ENCODE measurements at regions not wholly inside any gene's neighbourhood (a gene's known extent, or its start where the extent isn't known, plus 50 kb on each side); places are given as distances from the start of the nearest gene placed in this dataset.

DNA sequence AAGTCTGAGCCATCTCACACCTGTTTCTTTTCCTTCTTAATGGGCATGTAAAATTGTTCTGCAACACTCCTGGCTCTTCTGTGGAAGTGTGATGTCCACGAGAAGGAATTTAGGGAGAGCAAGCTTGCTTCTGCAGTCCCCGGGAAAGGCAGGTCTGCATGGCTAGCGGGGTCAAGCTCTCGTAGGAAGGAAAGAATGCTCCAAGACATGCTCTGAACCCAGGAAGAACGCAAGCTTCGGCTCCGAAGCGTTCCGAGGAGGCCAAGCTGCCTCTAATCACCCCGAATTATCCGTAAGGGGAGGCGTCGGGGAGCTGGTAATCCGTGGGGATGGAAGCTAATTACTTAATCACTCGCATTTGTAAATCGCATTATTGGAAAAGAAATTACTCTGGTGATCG is 177.7 kb downstream of the CRLF2 start:
- Mint-ChIP-seq H3K27me3 (no peaks in the 10 kb centered on the region), H3K4me3 (no peak overlapping the region), H3K27ac (no peak overlapping the region), H3K4me1 (no peaks in the 10 kb centered on the region), H3K9me3 (peaks cover 7% of the 10 kb centered on the region), H3K36me3 (ENCODE audit: low read depth) (no peaks in the 10 kb centered on the region)
- intact Hi-C loops (cut with micrococcal nuclease) = no loop called here
- DNase-seq (no peak), ATAC-seq (ENCODE audit: low read depth) (no peak)
- CTCF ChIA-PET = no interaction called here
- POLR2A ChIA-PET = no interaction called here
- TF ChIP-seq, protein P1, sequence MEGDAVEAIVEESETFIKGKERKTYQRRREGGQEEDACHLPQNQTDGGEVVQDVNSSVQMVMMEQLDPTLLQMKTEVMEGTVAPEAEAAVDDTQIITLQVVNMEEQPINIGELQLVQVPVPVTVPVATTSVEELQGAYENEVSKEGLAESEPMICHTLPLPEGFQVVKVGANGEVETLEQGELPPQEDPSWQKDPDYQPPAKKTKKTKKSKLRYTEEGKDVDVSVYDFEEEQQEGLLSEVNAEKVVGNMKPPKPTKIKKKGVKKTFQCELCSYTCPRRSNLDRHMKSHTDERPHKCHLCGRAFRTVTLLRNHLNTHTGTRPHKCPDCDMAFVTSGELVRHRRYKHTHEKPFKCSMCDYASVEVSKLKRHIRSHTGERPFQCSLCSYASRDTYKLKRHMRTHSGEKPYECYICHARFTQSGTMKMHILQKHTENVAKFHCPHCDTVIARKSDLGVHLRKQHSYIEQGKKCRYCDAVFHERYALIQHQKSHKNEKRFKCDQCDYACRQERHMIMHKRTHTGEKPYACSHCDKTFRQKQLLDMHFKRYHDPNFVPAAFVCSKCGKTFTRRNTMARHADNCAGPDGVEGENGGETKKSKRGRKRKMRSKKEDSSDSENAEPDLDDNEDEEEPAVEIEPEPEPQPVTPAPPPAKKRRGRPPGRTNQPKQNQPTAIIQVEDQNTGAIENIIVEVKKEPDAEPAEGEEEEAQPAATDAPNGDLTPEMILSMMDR (IDR thresholded peaks at IDR 0.05) = no peak

DNA sequence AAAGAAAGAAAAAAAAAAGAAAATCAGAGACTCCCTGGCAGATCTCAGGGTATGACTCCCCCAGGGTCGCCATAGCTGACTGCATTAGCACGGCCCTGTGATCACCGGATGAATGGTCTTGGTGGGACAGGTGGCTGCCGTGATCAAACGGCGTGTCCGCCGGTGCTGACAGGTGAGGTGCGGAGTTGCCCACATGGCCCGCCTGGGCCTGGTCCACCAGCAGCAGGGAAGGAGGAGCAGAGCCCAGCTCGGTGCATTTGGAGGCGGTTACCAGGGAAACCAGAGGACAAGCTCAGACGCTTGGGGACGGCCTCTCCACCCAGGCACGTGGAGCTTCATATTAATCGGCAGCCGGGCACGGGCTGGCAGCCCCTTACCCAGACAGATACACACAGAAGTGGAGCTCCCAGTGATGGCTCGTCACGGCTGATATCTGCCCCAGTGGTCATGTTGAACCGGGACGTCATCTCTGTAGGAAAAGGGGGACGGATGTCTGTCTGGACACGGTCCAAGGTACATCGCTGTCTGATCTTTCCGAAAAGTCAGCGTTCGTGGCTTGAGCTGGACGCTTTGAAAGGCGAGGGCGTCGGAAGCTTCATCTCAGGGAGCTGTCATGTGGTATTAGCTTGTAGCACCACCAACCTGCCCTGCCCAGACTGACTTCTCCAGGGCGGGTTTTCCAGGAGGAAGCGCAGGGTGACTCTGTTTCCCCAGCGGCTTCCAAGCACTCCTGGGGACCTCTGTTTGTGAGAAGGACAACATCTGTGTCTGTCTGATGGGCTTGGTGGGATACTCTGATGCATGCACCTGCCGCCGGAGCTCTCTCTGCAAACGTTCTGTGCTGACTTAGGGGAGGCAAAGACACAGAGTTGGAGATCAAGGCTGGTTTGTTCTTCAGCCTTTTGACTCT is 180.7 kb downstream of the CRLF2 start:
- CTCF ChIA-PET = no interaction called here

DNA sequence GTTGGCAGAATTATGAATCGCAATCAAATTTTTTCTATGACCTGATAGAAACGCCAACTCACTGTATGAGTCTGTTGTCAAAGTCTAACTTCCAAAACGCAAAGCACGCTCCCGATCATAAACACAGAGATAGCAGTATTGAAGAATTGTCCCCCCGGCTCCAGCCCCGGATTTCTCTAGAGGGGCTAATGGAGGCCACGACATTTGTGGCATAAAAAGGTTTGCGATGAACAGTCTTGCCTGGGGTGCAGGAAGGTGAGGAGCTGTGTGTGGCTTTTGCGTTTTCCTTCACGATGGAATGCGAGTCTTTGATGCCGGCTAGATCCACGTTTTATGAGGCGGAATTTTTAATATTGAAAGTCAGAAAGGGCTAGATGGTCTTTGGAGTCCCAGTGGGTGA is 183.0 kb downstream of the CRLF2 start:
- CTCF ChIA-PET = no interaction called here
- POLR2A ChIA-PET = no interaction called here
- TF ChIP-seq, protein P1 (IDR thresholded peaks at IDR 0.05) = no peak
- no peak overlapping the region for H3K4me3 Mint-ChIP-seq
- DNase-seq = no peak
- no peaks in the 10 kb centered on the region for H3K36me3 Mint-ChIP-seq (ENCODE audit: low read depth)
- no peak overlapping the region for H3K27ac Mint-ChIP-seq
- peaks cover 21% of the 10 kb centered on the region for H3K4me1 Mint-ChIP-seq
- intact Hi-C loops (cut with micrococcal nuclease) = loop anchor here (5.0 kb wide), 1 partner anchor 642 kb away; the partner anchor contains the start of gene PPP2R3B
- peaks cover 4% of the 10 kb centered on the region for H3K27me3 Mint-ChIP-seq
- peaks cover 3% of the 10 kb centered on the region for H3K9me3 Mint-ChIP-seq
- no peak for ATAC-seq (ENCODE audit: low read depth)

More for the DNA sequence above, 180.7 kb downstream of the CRLF2 start:
- Mint-ChIP-seq H3K27ac (no peak overlapping the region), H3K9me3 (peaks cover 3% of the 10 kb centered on the region), H3K4me1 (peaks cover 14% of the 10 kb centered on the region), H3K36me3 (ENCODE audit: low read depth) (no peaks in the 10 kb centered on the region), H3K27me3 (peaks cover 4% of the 10 kb centered on the region), H3K4me3 (no peak overlapping the region)
- no peak for ATAC-seq (ENCODE audit: low read depth)
- intact Hi-C loops (cut with micrococcal nuclease) = no loop called here
- DNase-seq = no peak
- POLR2A ChIA-PET = no interaction called here
- TF ChIP-seq, protein P1 (IDR thresholded peaks at IDR 0.05) = no peak

DNA sequence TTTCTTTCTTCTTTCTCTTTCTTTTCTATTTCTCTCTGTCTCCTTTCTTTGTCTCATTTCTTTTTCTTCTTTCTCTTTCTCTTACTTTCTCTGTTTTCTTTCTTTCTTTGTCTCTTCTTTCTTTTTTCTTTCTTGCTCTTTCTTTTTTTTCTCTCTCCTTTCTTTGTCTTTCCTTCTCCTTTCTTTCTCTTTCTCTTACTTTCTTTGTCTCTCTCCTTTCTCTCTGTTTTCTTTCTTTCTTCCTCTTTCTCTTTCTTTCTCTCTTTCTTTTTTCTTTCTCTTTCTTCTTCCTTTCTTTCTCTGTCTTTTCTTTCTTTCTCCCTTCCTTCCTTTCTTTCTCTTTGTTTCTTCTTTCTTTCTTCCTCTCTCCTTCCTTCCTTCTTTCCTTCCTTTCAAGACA is 184.8 kb downstream of the CRLF2 start:
- Mint-ChIP-seq H3K36me3 (ENCODE audit: low read depth) (no peaks in the 10 kb centered on the region), H3K27ac (peak overlapping the region; percentile 33), H3K4me3 (peak overlapping the region; percentile 56), H3K9me3 (no peaks in the 10 kb centered on the region), H3K4me1 (peaks cover 21% of the 10 kb centered on the region), H3K27me3 (peaks cover 4% of the 10 kb centered on the region)
- ATAC-seq (ENCODE audit: low read depth) (no peak), DNase-seq (no peak)
- TF ChIP-seq, protein P1 (IDR thresholded peaks at IDR 0.05) = no peak
- POLR2A ChIA-PET = no interaction called here
- intact Hi-C loops (cut with micrococcal nuclease) = loop anchor here (5.0 kb wide), 1 partner anchor 640 kb away; the partner anchor contains the start of gene PPP2R3B
- CTCF ChIA-PET = no interaction called here

DNA sequence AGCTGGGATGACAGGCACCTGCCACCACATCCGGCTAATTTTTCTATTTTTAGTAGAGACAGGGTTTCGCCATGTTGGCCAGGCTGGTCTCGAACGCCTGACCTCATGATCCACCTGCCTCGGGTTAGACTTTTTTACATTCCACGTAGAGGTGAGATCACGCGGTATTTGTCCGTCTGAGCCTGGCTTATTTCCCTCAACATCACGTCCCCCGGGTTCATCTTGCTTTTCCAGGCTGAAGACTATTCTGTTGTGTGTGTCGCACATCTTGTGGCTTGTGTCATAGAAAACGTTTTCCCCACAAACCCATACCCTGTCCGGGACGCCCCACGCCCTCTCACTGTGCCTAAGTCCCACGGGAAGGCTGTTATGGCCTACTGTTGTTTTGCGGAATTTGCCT is 185.3 kb downstream of the CRLF2 start:
- Mint-ChIP-seq H3K4me1 (peaks cover 21% of the 10 kb centered on the region), H3K9me3 (no peaks in the 10 kb centered on the region), H3K27ac (peak overlapping the region; percentile 33), H3K27me3 (peaks cover 4% of the 10 kb centered on the region), H3K36me3 (ENCODE audit: low read depth) (no peaks in the 10 kb centered on the region), H3K4me3 (peak overlapping the region; percentile 56)
- intact Hi-C loops (cut with micrococcal nuclease) = loop anchor here (5.0 kb wide), 1 partner anchor 640 kb away; the partner anchor contains the start of gene PPP2R3B
- ChIA-PET CTCF (no interaction called here), POLR2A (no interaction called here)
- TF ChIP-seq, protein P1 (IDR thresholded peaks at IDR 0.05) = no peak
- DNase-seq = no peak
- no peak for ATAC-seq (ENCODE audit: low read depth)
